GM21390 (cell line): ENCODE measurements at regions not wholly inside any gene's neighbourhood (a gene's known extent, or its start where the extent isn't known, plus 50 kb on each side); places are given as distances from the start of the nearest gene placed in this dataset.

Source experiments
- ATAC-seq: cut with Tn5 transposase; IDR thresholded peaks from one replicate; pipeline ENCODE4 v1.9.1; 2021; ENCODE audit not compliant: unreplicated experiment

GRCh38 chr13:104256701-104257100 is 1190.5 kb upstream of the SLC10A2 start:
- no peak for ATAC-seq

DNA sequence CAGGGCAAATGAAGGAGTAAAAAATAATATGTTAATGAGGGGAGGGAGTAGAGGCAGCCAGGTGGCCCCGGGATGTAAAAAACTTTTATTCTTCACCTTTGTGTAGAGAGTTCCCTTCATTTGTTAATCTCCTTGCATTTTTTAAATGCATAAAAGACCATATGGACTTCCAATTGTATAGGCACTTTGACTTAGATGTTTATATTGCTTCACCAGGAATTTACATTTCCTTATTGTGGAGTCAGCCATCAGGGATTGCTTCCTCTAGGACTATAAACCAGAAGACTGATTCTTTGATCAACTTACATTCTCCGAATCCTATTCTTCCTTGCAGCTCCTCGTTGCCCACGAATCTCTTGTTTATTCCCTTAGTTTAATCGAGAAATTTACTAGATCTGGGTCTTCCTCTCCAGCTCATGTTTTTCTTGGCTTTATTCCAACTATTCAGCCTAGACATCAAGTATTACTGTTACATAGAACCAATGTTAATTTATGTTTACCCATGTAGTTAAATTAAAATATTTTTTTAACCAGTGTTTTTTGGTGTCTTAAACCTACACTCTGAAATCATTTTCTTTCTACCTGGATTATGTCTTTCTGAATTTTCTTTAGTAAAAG is 1187.0 kb upstream of the SLC10A2 start:
- no peak for ATAC-seq

GRCh38 chr13:104251931-104252330 is 1185.7 kb upstream of the SLC10A2 start:
- no peak for ATAC-seq

DNA sequence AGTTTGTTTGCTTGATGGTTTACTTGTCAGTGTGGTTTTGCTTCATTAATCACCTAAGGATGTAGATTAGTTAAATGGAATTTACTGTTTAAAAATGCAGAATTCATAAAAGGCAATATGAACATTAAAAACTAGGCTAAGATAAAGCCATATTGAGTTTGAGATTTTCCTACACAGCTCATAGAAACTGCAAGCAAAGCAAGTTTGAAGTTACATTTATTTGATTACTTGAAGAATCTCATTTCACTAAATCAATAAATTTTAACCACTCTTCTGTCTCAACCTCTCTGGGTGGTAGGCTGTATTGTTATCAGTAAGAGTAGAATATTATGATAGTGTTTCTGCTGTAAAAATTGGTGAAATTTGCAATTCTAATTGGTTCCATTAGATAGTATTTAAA is 1180.7 kb upstream of the SLC10A2 start:
- ATAC-seq, result no peak

DNA sequence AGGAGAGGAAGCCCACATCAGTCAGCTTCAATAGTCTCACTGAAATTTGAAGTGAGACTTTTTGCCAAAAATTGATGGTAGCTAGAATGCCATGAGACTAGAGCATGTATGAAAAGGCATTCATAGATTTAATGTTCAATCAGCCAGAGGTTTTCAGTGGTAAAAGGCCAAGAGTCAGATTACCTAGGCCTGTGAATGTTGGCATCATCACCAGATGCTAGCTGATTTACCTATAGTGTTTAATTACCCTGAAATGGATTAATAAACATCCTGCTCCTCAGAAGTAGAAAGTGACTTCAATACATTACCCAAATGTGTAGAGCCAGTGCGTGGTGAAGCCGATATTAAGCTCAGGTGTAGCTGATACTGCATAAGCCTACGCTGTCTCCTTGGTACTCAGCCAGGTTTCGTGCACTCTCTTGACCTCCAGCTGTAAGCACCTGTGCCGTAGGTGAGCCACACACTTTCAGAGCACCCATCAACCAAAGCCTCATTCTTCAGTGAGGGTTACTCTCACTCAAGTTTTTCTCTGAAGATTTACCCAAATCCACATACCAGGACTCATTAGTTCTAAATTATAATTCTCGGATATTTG is 1140.3 kb upstream of the SLC10A2 start:
- no peak for ATAC-seq

DNA sequence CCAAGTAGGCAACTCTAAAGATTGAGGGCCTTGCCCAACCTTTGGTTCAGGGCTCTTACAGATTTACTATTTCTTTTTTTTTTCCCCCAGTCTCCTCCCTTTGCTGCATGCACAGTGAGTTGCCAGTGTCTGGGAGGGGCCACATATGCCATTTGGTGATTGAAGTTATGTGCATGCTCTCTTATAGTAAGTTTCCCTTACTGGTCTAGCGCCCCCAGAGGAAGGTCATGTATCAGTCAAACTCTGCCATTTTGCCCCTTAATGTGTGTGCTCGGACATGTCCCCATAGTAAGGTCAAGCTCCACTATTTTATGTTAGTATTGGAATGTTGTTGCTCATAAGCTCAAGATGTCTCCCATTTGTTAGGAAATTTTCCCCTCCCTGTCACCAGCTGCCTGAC is 1138.0 kb upstream of the SLC10A2 start:
- no peak for ATAC-seq

- no peak for ATAC-seq
Observed at GRCh38 chr13:104198801-104199200, 1132.6 kb upstream of the SLC10A2 start.

DNA sequence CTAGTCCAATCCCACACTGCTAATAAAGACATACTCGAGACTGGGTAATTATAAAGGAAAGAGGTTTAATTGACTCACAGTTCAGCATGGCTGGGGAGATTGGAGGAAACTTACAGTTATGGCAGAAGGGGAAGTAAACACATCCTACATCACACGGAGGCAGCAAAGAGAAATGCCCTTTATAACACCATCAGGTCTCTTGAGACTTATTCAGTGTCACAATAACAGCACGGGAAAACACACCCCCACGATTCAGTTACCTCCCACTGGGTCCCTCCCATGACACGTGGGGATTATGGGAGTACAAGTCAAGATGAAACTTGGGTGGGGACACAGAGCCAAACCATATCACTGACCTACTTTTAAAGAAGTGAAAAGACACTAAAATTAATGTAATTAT is 1130.4 kb upstream of the SLC10A2 start:
- ATAC-seq, result no peak

DNA sequence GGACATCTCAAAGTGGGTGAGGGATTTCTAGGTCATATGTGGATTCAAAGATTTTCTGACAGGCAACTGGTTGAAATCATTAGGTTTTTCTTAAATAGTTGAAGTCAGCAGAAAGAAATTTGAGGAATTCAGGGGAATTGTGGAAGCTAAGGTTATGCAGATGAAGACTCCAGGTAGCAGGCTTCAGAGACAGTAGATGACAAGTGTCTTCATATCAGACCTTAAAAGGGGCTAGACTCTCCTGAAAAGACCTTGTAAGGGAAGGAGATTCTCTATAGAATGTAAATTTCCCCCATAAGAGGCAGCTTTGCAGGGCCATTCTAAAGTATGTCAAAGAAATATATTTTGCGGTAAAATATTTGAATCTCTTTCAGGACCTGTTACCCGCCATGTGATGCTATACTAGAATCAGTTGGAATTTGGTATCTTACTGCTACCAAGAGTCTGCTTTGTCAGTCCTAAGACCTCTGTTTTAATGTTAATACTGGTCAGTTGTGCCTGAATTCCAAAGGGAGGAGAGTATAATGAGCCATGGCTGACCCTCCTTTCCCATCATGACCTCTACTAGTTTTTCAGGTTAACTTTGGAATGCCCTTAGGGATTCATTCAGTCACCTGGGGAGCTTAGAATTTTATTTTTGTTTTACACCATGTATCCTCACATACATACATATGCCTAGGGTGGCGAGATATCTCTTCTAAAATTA is 1115.5 kb upstream of the SLC10A2 start:
- no peak for ATAC-seq

- ATAC-seq, result no peak
Observed at GRCh38 chr13:104170980-104171555, 1104.9 kb upstream of the SLC10A2 start.

- no peak for ATAC-seq
Observed at GRCh38 chr13:104163866-104164630, 1097.8 kb upstream of the SLC10A2 start.

GRCh38 chr13:104160536-104160935 is 1094.3 kb upstream of the SLC10A2 start:
- no peak for ATAC-seq

- no peak for ATAC-seq
Observed at GRCh38 chr13:104143760-104144416, 1077.7 kb upstream of the SLC10A2 start.

GRCh38 chr13:104140552-104140951 is 1074.3 kb upstream of the SLC10A2 start:
- ATAC-seq, result no peak

GRCh38 chr13:104137416-104137815 is 1071.2 kb upstream of the SLC10A2 start:
- no peak for ATAC-seq

DNA sequence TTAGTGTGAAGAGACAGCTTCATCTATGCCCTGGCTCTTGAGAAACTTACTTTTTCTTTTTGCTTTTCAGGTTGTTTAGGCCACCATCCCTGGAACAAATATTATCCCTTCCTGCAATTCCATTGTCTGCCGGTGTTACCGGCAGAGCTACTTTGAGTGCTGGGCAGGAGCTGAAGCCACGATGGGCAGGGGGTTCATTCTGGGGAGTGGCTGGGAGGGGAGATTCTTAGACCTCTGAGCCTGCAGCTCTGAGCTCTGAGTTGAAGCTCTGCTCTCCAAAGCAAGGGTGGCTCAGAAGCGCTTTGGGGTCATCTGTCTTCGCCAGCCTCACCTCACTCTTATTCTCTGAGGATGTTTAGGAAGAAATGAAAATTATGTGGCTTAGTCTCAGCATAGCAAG is 1066.6 kb upstream of the SLC10A2 start:
- ATAC-seq, result no peak

DNA sequence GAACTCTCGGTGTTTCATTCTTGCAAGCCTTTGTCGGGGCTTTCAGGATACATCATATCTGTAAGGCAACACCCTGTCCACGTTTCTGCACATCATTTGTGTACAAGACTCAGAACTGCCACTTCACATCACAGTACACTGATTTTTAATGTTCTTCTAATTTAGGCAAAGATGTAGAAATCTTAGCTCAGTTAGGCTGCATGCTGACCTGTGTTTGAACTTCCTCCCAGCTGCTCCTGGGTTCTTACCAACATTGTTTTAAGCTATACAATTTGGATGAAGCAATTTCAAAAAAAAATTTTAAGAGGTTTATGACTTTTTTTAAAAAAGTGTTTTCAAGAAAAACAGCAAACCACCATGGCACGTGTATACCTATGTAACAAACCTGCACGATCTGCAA is 1047.9 kb upstream of the SLC10A2 start:
- no peak for ATAC-seq

DNA sequence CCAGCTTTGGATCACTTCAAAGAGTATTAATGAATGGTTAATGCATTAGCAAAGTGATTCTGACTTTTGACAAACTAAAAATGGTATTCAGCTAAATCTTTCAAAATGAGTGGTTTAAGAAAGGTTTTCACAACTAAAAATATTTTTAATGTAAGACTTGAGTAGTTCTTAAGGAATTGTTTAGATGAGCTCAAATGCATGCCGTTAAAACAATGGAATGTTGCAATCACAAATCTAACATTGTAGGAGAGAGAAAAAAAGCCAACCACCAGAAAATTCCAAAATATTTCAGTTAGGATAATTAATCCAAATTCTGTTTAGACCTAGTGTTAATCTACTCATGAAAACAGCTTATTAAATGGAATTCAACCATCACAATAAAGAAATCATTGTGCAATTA is 1044.8 kb upstream of the SLC10A2 start:
- ATAC-seq, result no peak

- no peak for ATAC-seq
Observed at GRCh38 chr13:104106705-104107393, 1040.6 kb upstream of the SLC10A2 start.
